GM13976 (cell line): ENCODE measurements at regions not wholly inside any gene's neighbourhood (a gene's known extent, or its start where the extent isn't known, plus 50 kb on each side); places are given as distances from the start of the nearest gene placed in this dataset.
"Not testable (repeated sequence)": the region's sequence is repeated elsewhere in the genome, so short reads cannot be mapped to it uniquely, and the experiment has no call there.

Experiments used
- DNase-seq: peaks from one replicate; pipeline ENCODE4 v3.0.0; 2012; ENCODE audit warnings: low spot score
- CTCF ChIP-seq: IDR thresholded peaks from 2 replicates; pipeline ENCODE4 v1.5.1; 2012; ENCODE audit warnings: borderline replicate concordance, mild to moderate bottlenecking; ENCODE audit not compliant: insufficient read depth; ENCODE audit errors: extremely low read depth, missing control alignments, control extremely low read depth
- in situ Hi-C: fragments of 300-500 bp; cut with MboI; formaldehyde crosslinking; loops from one replicate; pipeline ENCODE4 v1.12.0; 2022; ENCODE audit warnings: low sequenced_read_pairs, mixed read lengths, inconsistent platforms; ENCODE audit not compliant: unreplicated experiment

- peak; percentile 30 for TF ChIP-seq CTCF
- in situ Hi-C loops = no loop called here
- peak; percentile 40 for DNase-seq
Observed at GRCh38 chr3:155995525-155996370, 124.6 kb upstream of the KCNAB1 start.

GRCh38 chr3:155996882-155997281 is 123.5 kb upstream of the KCNAB1 start:
- no peak for TF ChIP-seq CTCF
- in situ Hi-C loops = no loop called here
- DNase-seq = no peak

- in situ Hi-C loops = not testable (repeated sequence)
Observed at GRCh38 chr3:155998173-155998572, 122.2 kb upstream of the KCNAB1 start.

GRCh38 chr3:156005736-156006135 is 114.6 kb upstream of the KCNAB1 start:
- in situ Hi-C loops = no loop called here
- DNase-seq = no peak
- TF ChIP-seq CTCF = no peak

More at GRCh38 chr3:155998173-155998572, 122.2 kb upstream of the KCNAB1 start:
- DNase-seq = not testable (repeated sequence)

GRCh38 chr3:156010829-156011228 is 109.5 kb upstream of the KCNAB1 start:
- DNase-seq = no peak
- peak; percentile 28 for TF ChIP-seq CTCF
- in situ Hi-C loops = no loop called here

GRCh38 chr3:156014489-156014888 is 105.9 kb upstream of the KCNAB1 start:
- TF ChIP-seq CTCF = no peak
- DNase-seq = no peak
- in situ Hi-C loops = no loop called here

GRCh38 chr3:156016902-156017301 is 103.5 kb upstream of the KCNAB1 start:
- no peak for DNase-seq
- in situ Hi-C loops = no loop called here
- TF ChIP-seq CTCF = no peak
